Testis (tissue), 2 donors: ENCODE measurements at regions not wholly inside any gene's neighbourhood (a gene's known extent, or its start where the extent isn't known, plus 50 kb on each side); places are given as distances from the start of the nearest gene placed in this dataset.

Source experiments
- DNase-seq: peaks from one replicate; pipeline ENCODE4 v3.0.0-alpha.2; 2019
- H3K27ac ChIP-seq, 2 donors: fragments of 200-600 bp; sonication (generic); one replicate each; pipeline ENCODE4 v1.5.1; 2019
- H3K27me3 ChIP-seq: fragments of 200-600 bp; sonication (generic); one replicate; pipeline ENCODE4 v1.5.1; 2019
- H3K36me3 ChIP-seq: fragments of 200-600 bp; sonication (generic); one replicate; pipeline ENCODE4 v1.5.1; 2017; ENCODE audit warnings: low read depth; ENCODE audit errors: missing control alignments
- H3K4me1 ChIP-seq: fragments of 200-600 bp; sonication (generic); one replicate; pipeline ENCODE4 v1.5.1; 2019
- H3K4me3 ChIP-seq, 2 donors: fragments of 200-600 bp; sonication (generic); one replicate each; pipeline ENCODE4 v1.5.1; 2017 to 2019
- H3K9me3 ChIP-seq: fragments of 200-600 bp; sonication (generic); one replicate; pipeline ENCODE4 v1.5.1; 2017
- POLR2A ChIP-seq: fragments of 450-650 bp; IDR thresholded peaks from one replicate; pipeline ENCODE4 v1.6.1; 2017; ENCODE audit warnings: antibody characterized with exemption, mild to moderate bottlenecking, moderate library complexity
- WGBS, 2 donors: methylation state at CpG; one replicate each; pipeline ENCODE4 v1.1.5; 2018; 5-methylcytosine and 5-hydroxymethylcytosine counted together
- intact Hi-C: fragments of 100-400 bp; cut with DNase I; formaldehyde crosslinking; loops from one replicate; pipeline ENCODE4 v1.15.1; 2023; ENCODE audit warnings: low total_unique reads
- TF ChIP-seq, protein P1 (sequence below), 3 experiments: fragments of 450-650 bp in 2 of 3; fragments of 200-600 bp in 1 of 3; sonication (generic) in 1 of 3; IDR thresholded peaks; one replicate each; pipeline ENCODE4 v1.5.1; 2016 to 2019; ENCODE audit warnings: antibody characterized with exemption in 3 of 3, mild to moderate bottlenecking in 2 of 3, moderate library complexity in 1 of 3

DNA sequence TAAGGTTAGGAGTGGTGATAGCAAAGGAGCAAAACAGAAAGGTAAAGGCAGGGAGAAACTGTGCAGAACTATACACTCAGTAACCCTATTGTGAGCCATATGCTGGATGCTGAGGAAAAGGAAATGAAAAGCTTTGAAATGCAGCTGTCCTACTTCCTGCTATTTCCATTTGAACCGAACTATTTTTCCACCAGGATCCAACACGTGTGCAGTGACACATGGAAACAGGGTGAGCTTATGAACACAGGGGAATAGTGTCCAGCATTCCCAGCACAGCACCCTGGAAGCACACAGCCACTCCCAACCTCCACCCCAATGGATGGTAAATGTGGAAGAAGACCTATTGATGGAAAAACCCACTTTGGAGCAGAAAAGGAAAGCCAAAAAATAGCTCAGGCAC is 69.0 kb upstream of the SLC12A2 start:
- Histone ChIP-seq H3K4me3 (no peak overlapping the region), H3K27ac (no peak overlapping the region), H3K9me3 (no peaks in the 10 kb centered on the region), H3K27me3 (no peaks in the 10 kb centered on the region), H3K4me1 (no peaks in the 10 kb centered on the region), H3K36me3 (no peaks in the 10 kb centered on the region)
- no peak for DNase-seq
- TF ChIP-seq, protein P1, sequence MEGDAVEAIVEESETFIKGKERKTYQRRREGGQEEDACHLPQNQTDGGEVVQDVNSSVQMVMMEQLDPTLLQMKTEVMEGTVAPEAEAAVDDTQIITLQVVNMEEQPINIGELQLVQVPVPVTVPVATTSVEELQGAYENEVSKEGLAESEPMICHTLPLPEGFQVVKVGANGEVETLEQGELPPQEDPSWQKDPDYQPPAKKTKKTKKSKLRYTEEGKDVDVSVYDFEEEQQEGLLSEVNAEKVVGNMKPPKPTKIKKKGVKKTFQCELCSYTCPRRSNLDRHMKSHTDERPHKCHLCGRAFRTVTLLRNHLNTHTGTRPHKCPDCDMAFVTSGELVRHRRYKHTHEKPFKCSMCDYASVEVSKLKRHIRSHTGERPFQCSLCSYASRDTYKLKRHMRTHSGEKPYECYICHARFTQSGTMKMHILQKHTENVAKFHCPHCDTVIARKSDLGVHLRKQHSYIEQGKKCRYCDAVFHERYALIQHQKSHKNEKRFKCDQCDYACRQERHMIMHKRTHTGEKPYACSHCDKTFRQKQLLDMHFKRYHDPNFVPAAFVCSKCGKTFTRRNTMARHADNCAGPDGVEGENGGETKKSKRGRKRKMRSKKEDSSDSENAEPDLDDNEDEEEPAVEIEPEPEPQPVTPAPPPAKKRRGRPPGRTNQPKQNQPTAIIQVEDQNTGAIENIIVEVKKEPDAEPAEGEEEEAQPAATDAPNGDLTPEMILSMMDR (IDR thresholded peaks at IDR 0.05): no peak
- no peak for TF ChIP-seq POLR2A
- WGBS, 2 donors: 67 to 71% methylated on average over 2 of the region's 2 CpGs
- intact Hi-C loops: no loop called here

DNA sequence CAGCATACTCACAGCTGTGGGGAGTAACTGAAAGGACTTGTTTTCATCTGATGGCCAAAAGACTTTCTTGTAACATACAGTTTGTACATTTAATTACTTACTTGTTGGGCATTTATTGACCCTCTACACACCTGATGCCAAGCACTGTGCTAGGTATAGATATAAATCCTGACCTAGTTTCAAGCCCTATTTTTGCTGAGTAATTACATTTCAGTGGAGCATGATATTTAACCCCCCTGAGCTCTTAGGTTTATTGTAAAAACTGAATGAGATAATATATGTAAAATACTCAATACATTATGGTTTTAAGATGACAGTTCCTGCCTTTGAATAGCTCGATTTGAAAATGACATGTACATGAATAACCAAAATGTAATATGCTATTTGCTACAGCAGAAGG is 68.1 kb upstream of the SLC12A2 start:
- TF ChIP-seq, protein P1 (IDR thresholded peaks at IDR 0.05): no peak
- no peak for TF ChIP-seq POLR2A

DNA sequence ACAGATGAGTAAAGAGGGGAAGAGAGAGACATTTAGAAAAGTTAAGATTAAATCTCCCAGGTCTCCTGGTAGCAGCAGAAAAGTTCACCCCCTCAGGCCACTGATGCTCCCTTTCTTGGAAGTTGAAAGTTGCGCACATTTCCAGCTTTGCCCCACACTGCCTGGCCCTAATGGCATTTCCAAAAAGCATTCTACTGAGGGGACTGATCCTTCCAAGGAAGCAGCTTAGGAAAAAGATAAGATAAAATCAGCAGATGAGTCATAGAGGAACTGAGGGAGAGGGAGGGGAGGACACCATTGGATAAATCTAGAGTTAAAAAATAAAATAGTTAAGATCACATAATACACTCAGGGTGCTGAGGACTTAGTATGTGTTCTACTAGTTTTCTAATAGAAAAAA is 67.6 kb upstream of the SLC12A2 start:
- Histone ChIP-seq H3K27ac (no peak overlapping the region), H3K4me1 (no peaks in the 10 kb centered on the region), H3K4me3 (no peak overlapping the region), H3K9me3 (no peaks in the 10 kb centered on the region), H3K36me3 (no peaks in the 10 kb centered on the region), H3K27me3 (no peaks in the 10 kb centered on the region)
- DNase-seq: no peak
- TF ChIP-seq, protein P1 (IDR thresholded peaks at IDR 0.05): no peak
- TF ChIP-seq POLR2A: no peak
- WGBS, 2 donors: 90 to 100% methylated on average over 1 of the region's 1 CpG
- intact Hi-C loops: no loop called here

More for the DNA sequence above, 68.1 kb upstream of the SLC12A2 start:
- no peaks in the 10 kb centered on the region for H3K36me3 ChIP-seq
- no peak overlapping the region for H3K27ac ChIP-seq
- no peak overlapping the region for H3K4me3 ChIP-seq
- H3K27me3 ChIP-seq: no peaks in the 10 kb centered on the region
- no peaks in the 10 kb centered on the region for H3K4me1 ChIP-seq
- no peak for DNase-seq
- 84 to 87% methylated on average over 1 of the region's 1 CpG for WGBS, 2 donors
- no peaks in the 10 kb centered on the region for H3K9me3 ChIP-seq
- intact Hi-C loops: no loop called here

DNA sequence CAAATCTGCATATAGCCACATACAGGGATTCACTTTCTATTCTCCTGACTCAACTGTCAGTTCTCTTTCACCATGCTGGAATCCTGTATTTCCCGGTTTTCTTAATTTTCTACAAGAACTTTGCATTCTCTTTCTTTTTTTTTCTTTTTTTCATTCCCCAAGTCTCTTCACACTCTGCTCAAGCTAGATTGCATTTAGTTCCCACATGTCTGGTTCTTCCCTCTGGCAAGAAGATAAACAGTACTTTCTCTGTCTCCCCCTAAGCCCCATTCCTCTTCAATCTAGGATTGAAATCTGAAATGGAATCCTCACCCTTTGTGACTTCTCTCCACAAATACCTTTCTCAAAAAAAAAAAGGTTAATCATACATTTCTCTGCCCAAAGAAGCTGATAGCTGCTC is 64.2 kb upstream of the SLC12A2 start:
- no peaks in the 10 kb centered on the region for H3K9me3 ChIP-seq
- no peak for DNase-seq
- no peaks in the 10 kb centered on the region for H3K4me1 ChIP-seq
- 92 to 95% methylated on average over 1 of the region's 1 CpG for WGBS, 2 donors
- TF ChIP-seq POLR2A: no peak
- TF ChIP-seq, protein P1 (IDR thresholded peaks at IDR 0.05): no peak
- intact Hi-C loops: no loop called here
- no peaks in the 10 kb centered on the region for H3K27me3 ChIP-seq
- no peak overlapping the region for H3K27ac ChIP-seq
- no peak overlapping the region for H3K4me3 ChIP-seq
- no peaks in the 10 kb centered on the region for H3K36me3 ChIP-seq

DNA sequence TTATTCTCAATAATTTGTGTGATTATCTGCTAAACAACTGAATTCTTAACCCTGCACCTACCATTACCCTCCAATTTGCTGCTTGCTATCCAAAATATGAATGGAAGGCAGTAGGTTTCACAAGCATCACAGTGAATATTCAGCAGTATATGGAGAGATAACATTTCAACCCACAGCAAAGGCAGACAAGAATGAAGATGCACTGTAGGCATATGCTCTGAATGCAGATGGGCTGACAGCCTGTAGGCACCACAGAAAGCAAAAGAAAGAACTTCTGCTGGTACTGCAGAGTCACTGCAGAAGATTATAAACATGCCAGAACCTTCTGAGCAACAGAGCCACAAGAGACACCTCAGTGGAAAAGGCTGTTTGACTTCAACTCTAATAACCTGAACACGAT is 63.6 kb upstream of the SLC12A2 start:
- no peaks in the 10 kb centered on the region for H3K36me3 ChIP-seq
- H3K27me3 ChIP-seq: no peaks in the 10 kb centered on the region
- DNase-seq: no peak
- no peak for TF ChIP-seq POLR2A
- TF ChIP-seq, protein P1 (IDR thresholded peaks at IDR 0.05): no peak
- H3K9me3 ChIP-seq: no peaks in the 10 kb centered on the region
- 94 to 100% methylated on average over 1 of the region's 1 CpG for WGBS, 2 donors
- intact Hi-C loops: no loop called here
- no peak overlapping the region for H3K4me3 ChIP-seq
- H3K27ac ChIP-seq: no peak overlapping the region
- H3K4me1 ChIP-seq: no peaks in the 10 kb centered on the region
